ENCODE measurements at regions not wholly inside any gene's neighbourhood (a gene's known extent, or its start where the extent isn't known, plus 50 kb on each side); places are given as distances from the start of the nearest gene placed in this dataset.

DNA sequence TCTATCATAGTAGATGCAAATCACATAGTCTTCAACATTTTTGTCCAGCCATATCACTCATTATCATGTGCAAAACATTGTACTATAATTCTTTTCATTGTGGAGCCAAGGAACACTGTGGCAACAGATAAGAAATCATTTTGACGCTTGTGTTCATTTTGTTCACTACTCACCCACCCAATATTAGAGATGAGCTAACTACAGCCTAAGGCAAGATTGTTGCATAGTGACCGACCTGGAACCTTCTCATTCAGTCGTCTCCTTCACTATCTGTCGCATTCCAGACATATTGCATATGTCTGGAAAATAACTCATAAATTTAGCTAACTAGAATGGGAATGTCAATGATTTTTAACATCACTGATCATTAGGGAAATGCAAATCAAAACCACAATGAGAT lies 270.3 kb downstream of the CGGBP1 start:
- Histone ChIP-seq H2AFZ (ENCODE audit: low read length) (no peak overlapping the region), H3K9ac (ENCODE audit: extremely low read depth, insufficient read length, low read length) (no peak overlapping the region), H3T11ph (ENCODE audit: low read length) (no peak overlapping the region), H4K8ac (replicated peaks; ENCODE audit: insufficient read length, low read depth, low read length) (no peak overlapping the region), H4K5ac (ENCODE audit: insufficient read length, low read depth, low read length) (no peak overlapping the region), H3K27me3 (ENCODE audit: insufficient read depth, low read length) (no peaks in the 10 kb centered on the region; the same call in 1 of the 2 replicates), H2BK5ac (ENCODE audit: insufficient read length, low read length) (no peak overlapping the region), H2BK15ac (ENCODE audit: low read depth, low read length) (no peak overlapping the region), H2BK12ac (ENCODE audit: insufficient read length, low read depth, low read length) (no peak overlapping the region), H3K23me2 (ENCODE audit: insufficient read length, low read depth, low read length, poor library complexity, severe bottlenecking) (peaks cover 3% of the 10 kb centered on the region), H2BK20ac (ENCODE audit: low read depth, low read length, poor library complexity, severe bottlenecking) (no peak overlapping the region), H3K4me2 (ENCODE audit: insufficient read depth, insufficient read length, low read length) (no peak overlapping the region), H3K9me3 (ENCODE audit: control insufficient read depth, low read depth, low read length) (no peaks in the 10 kb centered on the region), H3K79me2 (ENCODE audit: insufficient read depth, low read length) (no peaks in the 10 kb centered on the region), H2AK5ac (ENCODE audit: insufficient read length, low read length) (no peak overlapping the region), H2BK120ac (ENCODE audit: low read depth, low read length, poor library complexity, severe bottlenecking) (no peak overlapping the region), H3K23ac (ENCODE audit: insufficient read length, low read depth, low read length) (no peak overlapping the region), H3K56ac (ENCODE audit: insufficient read length, low read depth, low read length) (no peak overlapping the region), H3K4me1 (ENCODE audit: insufficient read depth, low read length) (no peaks in the 10 kb centered on the region), H3K27ac (ENCODE audit: insufficient read length, low read depth, low read length) (no peak overlapping the region), H3K18ac (ENCODE audit: insufficient read length, low read depth, low read length) (no peak overlapping the region), H3K79me1 (ENCODE audit: insufficient read depth, low read depth, low read length, poor library complexity, severe bottlenecking) (no peaks in the 10 kb centered on the region), H4K20me1 (ENCODE audit: control insufficient read depth, insufficient read depth, insufficient read length) (no peaks in the 10 kb centered on the region), H3K14ac (ENCODE audit: insufficient read depth, low read length) (no peak overlapping the region), H4K91ac (ENCODE audit: insufficient read length, low read depth, low read length) (no peak overlapping the region), H3K4ac (ENCODE audit: low read depth, low read length) (no peak overlapping the region)
- Mint-ChIP-seq H3K27me3 (ENCODE audit: low read depth) (peaks cover 29% of the 10 kb centered on the region), H3K4me1 (peaks cover 9 to 14% of the 10 kb centered on the region in 2 experiments), H3K9me3 (no peaks in the 10 kb centered on the region), H3K4me3 (no peak overlapping the region), H3K27ac (no peak overlapping the region), H3K36me3 (ENCODE audit: insufficient read depth in 1 of 3, low read depth in 3 of 3) (no peaks in the 10 kb centered on the region; a peak in 1 of 7 replicates)
- DNase-seq = no peak
- no CpG with 5 or more reads among the region's 4 CpGs for WGBS (ENCODE audit: extremely low coverage, insufficient read length, low lambda C conversion rate)
- TF ChIP-seq, protein P1, sequence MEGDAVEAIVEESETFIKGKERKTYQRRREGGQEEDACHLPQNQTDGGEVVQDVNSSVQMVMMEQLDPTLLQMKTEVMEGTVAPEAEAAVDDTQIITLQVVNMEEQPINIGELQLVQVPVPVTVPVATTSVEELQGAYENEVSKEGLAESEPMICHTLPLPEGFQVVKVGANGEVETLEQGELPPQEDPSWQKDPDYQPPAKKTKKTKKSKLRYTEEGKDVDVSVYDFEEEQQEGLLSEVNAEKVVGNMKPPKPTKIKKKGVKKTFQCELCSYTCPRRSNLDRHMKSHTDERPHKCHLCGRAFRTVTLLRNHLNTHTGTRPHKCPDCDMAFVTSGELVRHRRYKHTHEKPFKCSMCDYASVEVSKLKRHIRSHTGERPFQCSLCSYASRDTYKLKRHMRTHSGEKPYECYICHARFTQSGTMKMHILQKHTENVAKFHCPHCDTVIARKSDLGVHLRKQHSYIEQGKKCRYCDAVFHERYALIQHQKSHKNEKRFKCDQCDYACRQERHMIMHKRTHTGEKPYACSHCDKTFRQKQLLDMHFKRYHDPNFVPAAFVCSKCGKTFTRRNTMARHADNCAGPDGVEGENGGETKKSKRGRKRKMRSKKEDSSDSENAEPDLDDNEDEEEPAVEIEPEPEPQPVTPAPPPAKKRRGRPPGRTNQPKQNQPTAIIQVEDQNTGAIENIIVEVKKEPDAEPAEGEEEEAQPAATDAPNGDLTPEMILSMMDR (conservative IDR thresholded peaks at IDR 0.05) = no peak

Measured in H9 (cell line).